Occipital lobe (tissue), 1 donor: ENCODE measurements at regions not wholly inside any gene's neighbourhood (a gene's known extent, or its start where the extent isn't known, plus 50 kb on each side); places are given as distances from the start of the nearest gene placed in this dataset.

Source experiments
- DNase-seq: peaks from one replicate; lab custom pipeline; 2025; lab: John Stamatoyannopoulos, UW

DNA sequence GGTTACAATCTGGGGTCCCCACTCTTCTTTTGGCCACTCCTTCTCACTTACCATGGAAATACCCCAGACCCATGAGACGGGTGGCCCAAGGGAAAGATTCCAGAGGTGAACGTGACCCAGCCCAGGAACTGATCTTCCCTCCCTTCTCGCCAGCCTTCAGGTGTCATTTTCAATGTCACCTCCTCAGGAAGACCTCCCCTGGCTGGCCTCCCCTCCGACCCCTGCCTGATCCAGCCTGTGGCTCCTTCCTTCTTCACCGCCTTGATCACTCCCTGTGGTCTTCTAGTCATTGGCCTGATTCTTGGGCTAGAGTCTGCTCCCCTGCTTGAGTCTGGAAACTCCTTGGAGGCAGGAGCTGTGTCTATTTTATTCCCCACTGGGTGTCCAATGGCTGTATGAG lies 146.1 kb downstream of the SMAD6 start:
- no peak for DNase-seq

DNA sequence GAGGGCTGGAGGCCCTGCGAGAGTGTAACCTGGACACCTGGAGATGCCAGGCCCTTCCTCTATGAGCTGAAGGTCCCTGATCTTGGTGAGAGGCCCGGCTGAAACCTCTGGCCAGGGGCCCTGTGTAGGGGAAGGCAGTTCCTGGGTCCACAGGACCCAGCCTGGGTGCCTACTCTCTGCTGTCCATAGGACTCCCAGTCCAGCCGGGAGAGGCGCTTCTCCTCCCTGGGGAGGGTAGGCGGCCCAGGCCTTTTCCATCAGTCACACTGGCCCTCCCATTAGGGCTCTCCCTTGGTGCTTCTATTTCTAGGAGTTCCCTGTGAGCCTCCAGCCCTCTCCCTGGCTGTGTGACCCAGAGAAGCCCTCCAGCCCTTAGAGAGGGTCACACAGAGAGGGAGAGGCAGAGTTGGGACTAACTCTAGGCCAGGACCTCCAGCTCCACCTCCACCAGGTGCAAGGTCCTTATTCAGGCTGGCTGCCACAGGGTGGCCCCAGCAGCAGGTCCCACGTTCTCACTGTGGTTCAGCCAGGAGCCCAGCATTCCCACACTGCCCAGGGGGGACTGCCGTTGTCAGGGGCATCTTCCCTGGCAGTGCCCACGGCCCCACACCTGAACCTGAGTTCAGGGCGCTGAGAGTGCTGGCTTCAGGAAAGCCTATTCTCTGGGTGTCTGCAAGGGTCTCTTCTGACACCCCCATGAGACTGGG lies 146.8 kb downstream of the SMAD6 start:
- DNase-seq, result no peak

GRCh38 chr15:66849393-66849745 lies 147.3 kb downstream of the SMAD6 start:
- no peak for DNase-seq

GRCh38 chr15:66849746-66850077 lies 147.7 kb downstream of the SMAD6 start:
- no peak for DNase-seq

DNA sequence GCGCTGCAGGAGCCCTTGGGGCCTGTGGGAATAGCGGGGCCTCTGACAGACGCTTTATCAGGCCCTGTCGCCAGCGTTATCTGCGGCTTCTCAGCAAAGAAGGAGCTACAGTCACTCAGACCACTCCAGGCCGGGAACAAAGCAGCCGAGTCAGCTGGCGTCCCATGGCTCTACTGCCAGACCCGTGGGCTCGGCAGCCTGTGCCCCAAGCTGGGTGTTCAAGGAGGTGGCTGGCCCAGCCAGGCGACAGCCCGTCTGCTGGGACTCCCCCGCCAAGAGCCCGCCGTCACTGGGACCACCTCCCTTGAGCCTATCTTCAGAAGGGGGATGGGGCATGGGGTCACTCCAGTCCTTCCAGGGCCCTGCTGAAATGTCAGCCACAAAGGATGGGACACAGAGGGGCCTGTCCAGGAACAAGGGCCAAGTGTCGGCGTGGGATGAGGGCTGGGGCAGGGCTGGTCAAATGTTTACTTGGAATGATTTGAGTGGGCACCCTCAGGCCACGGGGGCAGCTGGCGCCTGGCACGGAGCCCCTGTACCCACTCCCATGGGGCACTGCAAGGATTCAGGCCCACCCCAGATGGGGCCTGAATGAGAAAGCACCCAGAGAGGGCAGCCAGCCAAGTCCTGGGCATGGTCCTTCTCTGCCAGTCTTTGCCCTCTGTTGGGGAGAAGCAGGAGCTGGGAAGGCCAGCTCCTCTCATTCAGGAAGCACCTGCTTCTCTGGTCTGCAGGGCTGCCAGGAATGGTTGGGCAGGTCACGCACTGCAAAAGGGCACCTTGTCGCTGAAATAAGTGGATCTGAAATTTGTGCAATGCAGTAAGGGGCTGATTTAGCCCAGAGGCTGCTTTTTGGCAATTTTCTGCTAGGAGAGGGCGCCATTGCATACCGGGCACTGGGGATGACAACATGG lies 148.3 kb downstream of the SMAD6 start:
- no peak for DNase-seq

GRCh38 chr15:66850996-66851310 lies 148.9 kb downstream of the SMAD6 start:
- DNase-seq, result no peak

GRCh38 chr15:66851311-66852063 lies 149.5 kb downstream of the SMAD6 start:
- peak; percentile 30 for DNase-seq

GRCh38 chr15:66852064-66852905 lies 150.2 kb downstream of the SMAD6 start:
- DNase-seq, result no peak

DNA sequence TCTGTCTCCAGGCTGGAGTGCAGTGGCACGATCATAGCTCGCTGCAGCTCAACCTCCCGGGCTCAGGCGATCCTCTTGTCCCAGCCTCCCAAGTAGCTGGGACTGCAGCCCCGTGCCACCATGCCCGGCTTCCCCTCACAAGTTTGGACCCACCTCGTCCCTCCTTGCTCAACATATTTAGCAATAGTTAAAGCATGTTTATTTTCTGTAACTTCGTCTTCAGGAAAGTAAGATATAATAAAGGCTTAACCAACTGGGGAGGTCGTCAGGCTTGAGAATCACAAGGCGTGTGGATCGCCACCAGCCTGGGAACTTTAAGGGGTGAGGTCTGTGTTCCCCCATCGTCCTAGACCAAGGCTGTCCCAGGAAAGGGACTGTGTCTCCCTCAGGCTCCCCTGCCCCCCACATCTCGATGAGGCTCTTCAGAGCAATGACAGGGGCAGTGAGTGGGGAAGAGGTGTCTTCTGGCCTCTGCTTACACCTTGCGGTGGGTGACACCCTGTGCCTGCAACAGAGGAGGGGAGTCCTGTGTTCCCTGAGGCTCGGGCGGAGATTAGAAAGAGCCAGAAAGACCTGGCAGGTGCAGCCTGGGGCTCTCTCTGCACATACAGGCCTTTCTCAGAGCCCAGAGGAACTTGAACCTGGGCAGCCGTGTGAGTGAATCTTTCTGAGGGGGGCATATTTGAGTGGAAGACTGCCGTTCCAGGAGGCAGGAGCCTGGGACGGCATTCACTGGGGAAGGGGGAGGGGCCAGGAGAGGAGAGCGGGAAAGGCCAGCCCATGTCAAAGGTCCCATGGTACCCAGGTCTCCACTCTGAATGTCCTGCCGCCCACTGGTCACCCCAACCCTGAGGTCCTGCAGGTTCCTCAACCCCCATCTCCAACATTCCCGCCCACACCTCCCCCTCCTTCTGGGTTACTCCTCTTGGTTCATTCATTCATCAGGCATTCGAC lies 152.3 kb downstream of the SMAD6 start:
- DNase-seq, result no peak

DNA sequence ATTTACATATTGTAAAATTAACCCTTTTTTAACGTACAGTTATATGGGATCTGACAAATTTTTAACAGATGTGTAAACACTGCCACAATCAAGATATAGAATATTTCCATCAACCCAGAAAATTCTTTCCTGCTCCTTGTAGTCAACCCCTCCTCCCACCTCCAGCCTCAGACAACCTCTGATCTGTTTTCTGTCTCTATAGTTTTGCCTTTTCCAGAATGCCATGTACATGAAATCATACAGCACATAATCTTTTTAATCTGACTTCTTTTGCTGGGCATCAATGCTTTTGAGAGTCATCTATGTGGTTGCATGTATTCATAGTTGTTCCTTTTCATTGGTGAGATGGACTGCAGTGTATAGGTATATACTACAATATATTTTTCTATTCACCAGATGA lies 153.0 kb downstream of the SMAD6 start:
- no peak for DNase-seq

DNA sequence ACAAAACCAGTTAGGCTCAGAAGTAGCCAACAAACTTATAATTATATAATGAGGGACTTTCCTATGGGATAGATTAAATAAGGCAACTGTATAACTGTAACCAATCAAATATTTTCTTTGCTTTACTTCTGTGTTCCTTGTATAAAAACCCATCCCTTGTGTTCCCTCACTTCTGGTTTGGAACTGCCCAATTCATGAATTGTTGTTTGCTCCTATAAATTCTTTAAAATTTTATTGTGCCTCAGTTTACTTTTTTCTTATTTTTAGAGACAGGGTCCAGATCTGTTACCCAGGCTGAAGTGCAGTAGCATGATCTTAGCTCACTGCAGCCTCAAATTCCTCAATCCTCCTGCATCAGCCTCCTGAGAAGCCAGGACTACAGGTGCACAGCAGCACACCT lies 155.7 kb downstream of the SMAD6 start:
- no peak for DNase-seq

DNA sequence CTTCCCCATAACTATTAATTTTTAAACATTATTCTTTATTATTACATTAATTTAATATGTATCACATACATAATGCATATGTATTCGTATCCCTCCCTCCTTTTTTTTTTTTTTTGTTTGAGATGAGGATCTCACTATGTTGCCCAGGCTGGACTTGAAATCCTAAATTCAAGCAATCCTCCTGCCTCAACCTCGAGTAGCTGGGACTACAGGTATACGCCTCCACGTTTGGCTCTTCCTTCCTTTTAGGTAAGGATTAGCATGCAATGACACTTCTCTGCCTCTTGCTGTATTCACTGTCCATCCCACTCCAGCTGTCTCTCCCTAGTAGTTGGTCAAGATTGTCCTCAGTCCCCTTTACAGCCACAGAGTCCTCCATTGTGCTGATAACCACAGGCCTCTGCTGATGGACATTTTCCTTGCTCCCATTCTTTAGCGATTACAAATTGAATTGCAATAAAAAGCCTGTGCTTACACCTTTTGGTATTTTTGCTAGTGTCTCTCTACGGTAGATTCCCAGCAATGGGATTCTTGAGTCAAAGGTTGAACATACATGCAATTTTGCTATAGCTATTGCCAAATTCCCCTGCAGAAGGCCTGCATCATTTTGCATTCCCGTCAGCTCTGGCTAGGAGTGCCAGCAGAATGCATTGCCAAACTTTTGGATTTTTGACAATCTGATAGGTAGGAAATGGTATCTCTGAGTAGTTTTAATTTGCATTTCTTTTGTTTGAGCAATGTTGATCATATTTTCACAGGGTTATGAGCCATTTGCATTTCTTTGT lies 156.6 kb downstream of the SMAD6 start:
- DNase-seq, result no peak

DNA sequence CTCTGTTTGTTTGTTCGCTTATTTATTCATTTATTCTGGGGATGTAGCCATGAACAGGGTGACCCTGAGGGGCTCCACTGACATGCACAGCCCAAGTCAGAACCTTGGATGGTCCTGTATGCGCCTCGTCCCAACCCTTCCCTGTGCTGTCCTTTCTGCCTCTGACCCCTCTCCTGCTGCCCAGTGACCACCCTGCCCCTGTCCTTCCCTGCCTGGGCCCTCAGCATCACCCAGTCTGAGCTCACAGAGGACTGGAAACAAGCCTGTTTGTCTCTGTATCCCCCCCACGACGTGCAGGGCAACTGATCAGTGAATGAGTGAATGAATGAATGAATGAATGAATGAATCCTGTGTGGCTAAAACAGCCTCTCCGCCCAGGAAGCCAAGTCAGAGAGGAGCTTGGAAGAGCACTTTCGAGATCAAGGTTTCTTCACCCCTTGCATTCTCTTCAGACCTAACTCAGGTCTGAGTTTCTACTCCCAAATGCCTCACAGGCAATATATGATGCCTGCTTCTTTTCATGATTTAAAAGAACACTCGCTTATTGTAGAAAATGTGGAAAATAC lies 157.7 kb downstream of the SMAD6 start:
- no peak for DNase-seq

- DNase-seq, result no peak
Measured at GRCh38 chr15:66860844-66861243, 158.8 kb downstream of the SMAD6 start.

DNA sequence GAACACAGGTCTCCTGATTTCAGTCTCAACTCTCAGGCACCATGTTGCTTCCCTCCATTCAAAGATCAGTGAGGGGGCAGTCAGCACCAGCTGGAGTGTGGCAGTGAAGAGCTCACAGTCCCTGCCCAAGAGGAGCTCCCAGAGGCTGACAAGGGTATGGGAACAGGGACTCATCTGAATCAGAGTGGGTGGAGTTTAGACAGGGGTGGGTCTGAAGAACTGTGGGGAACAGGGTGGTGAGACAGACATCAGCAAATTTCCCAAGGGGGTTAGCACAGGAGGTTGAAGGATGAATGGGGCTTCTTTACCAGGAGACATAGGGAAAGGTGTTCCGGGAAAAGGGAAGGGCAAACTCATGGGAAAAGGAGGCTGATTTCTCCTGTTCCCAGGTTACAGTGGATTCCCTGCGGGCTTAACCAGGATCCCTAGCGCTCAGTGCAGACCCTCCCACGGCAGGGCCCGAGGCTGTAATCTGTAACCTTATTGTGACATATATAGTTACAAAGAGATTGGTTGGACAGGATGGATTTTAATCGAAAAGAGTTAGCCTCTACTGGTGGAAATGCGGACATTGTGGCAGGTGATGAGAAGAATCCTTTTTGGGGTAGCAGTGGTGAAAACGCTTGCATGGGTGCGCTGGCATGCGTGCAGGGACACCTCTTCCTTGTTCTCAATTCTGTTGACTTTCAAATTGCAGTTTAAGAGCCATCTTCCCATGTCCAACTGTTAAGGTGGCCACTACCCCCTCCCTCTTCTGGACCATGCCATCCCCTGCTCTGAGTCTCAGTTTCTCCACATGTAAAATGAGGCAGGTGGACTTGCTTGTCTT lies 160.3 kb downstream of the SMAD6 start:
- no peak for DNase-seq

DNA sequence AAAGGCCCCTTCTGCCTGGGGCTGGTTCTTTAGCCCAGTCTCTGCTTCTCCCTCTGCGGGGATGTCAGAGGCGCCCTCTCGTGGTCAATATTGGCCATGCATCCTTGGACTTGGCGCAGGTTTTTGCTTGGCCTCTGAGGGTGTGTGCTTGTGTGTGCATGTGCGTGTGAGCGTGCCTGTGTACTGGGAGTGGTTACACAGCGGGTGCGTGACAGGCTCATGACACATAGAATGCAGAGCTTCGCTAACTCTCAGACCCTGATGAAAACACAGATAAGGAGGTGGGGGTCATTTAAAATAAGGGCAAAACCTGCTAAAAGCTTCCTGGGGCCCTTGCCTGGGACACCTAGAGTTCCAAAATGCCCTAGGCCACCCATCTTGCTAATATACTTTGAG lies 160.9 kb downstream of the SMAD6 start:
- peak; percentile 44 for DNase-seq

DNA sequence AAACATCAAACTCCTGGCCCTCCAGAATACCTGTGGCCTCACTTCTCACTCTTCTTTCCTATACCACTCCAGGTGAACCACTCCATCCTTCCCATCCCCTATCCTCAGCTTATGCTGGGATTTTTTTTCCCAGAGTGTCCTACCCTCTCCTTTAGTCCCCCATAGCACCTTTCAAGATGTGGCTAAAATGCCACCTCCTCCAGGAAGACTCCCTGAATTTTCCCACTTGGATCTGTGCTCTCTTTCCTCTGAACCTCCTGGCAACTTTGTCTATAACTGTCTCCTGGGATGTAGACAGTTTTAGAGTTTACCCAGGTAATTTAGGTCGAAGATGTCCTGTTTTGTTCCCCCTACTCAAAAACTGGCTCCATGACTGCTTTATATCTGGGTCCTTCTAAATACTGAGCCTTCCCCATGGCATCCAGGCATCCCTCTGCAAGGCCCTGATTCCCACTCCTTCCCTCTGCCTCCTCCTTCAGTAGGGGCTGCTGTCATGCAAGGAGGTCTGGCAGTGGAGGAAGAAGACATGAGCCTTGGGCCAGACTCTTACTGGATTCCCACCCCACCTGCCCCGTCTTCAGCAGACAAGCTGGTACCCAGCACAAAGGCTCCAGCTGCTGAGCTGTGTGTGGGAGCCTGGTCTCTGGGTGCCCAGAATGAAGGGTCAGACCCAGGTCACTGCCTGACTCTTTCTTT lies 161.5 kb downstream of the SMAD6 start:
- DNase-seq, result no peak
